Adrenal gland (tissue), 5 donors: ENCODE measurements at regions not wholly inside any gene's neighbourhood (a gene's known extent, or its start where the extent isn't known, plus 50 kb on each side); places are given as distances from the start of the nearest gene placed in this dataset.

Experiments used
- POLR2A ChIP-seq, 2 donors: fragments of 450-650 bp; IDR thresholded peaks; one replicate each; pipeline ENCODE4 v1.6.1; 2017; ENCODE audit warnings: antibody characterized with exemption in 2 of 2, mild to moderate bottlenecking in 2 of 2, moderate library complexity in 1 of 2
- TF ChIP-seq, protein P1 (sequence below), 6 experiments: fragments of 450-650 bp in 4 of 6; fragments of 200-600 bp in 2 of 6; sonication (generic) in 1 of 6; IDR thresholded peaks; 1 replicate in 5 of 6; 2 replicates in 1 of 6; pipeline versions ENCODE4 v1.5.1 to v1.8.0; 2016 to 2021; ENCODE audit warnings: antibody characterized with exemption in 6 of 6, mild to moderate bottlenecking in 2 of 6, moderate library complexity in 1 of 6
- donor health status: DM: no; HTN: no; CAD: no.

DNA sequence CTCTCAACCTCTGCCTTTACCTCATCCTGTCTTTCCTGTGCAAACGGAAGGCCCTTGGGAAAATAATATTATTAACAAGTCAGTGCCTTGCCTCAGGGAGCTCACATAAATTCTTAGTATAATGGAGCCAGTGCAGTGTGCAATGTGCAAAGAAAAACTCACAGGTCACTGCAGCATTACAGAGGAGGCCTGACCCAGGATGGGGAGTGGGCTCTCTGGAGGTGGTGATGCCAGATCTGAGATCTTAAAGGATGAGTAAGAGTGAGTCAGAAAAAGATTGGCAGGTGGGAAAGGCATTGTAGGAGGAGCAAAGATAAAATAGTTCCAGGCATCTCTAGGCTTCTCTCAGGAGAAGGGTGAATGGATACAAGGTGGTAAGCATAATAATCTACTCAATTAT, 185.6 kb upstream of the ADAMTS9 start:
- TF ChIP-seq, protein P1, sequence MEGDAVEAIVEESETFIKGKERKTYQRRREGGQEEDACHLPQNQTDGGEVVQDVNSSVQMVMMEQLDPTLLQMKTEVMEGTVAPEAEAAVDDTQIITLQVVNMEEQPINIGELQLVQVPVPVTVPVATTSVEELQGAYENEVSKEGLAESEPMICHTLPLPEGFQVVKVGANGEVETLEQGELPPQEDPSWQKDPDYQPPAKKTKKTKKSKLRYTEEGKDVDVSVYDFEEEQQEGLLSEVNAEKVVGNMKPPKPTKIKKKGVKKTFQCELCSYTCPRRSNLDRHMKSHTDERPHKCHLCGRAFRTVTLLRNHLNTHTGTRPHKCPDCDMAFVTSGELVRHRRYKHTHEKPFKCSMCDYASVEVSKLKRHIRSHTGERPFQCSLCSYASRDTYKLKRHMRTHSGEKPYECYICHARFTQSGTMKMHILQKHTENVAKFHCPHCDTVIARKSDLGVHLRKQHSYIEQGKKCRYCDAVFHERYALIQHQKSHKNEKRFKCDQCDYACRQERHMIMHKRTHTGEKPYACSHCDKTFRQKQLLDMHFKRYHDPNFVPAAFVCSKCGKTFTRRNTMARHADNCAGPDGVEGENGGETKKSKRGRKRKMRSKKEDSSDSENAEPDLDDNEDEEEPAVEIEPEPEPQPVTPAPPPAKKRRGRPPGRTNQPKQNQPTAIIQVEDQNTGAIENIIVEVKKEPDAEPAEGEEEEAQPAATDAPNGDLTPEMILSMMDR (IDR thresholded peaks at IDR 0.05), result no peak
- TF ChIP-seq POLR2A (IDR thresholded peaks at IDR 0.05), result no peak
